ENCODE measurements at regions not wholly inside any gene's neighbourhood (a gene's known extent, or its start where the extent isn't known, plus 50 kb on each side); places are given as distances from the start of the nearest gene placed in this dataset.

DNA sequence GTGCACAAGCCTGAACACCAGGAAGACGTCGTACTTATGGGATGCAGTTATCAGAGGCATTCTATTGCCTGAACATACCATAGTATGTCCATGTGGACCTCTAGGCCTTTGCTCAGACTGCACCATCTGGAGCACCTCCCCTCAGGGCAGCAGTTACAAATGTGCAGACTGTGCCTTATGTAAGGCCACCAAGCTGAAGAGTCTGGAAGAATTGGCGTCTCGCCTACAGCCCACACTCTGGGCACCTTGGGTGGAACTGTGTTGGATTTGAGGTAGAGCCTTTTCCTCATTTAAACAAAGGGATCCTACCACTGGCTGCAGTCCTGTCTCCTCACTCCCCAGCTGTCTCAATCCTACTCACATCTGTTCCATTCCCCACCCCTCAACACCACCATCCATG lies 204.3 kb upstream of the FRMD6 start:
- Histone ChIP-seq H3K36me3 (ENCODE audit: control insufficient read depth, insufficient read depth, low read length) (no peaks in the 10 kb centered on the region), H3K27me3 (replicated peaks; ENCODE audit: control insufficient read depth, insufficient read depth, low read length) (no peaks in the 10 kb centered on the region; the same call in 1 of the 2 replicates), H3K4me3 (replicated peaks; ENCODE audit: low read depth, low read length) (no peak overlapping the region)
- no peak for DNase-seq (ENCODE audit: extremely low read depth, insufficient read length)
- TF ChIP-seq, protein P1, sequence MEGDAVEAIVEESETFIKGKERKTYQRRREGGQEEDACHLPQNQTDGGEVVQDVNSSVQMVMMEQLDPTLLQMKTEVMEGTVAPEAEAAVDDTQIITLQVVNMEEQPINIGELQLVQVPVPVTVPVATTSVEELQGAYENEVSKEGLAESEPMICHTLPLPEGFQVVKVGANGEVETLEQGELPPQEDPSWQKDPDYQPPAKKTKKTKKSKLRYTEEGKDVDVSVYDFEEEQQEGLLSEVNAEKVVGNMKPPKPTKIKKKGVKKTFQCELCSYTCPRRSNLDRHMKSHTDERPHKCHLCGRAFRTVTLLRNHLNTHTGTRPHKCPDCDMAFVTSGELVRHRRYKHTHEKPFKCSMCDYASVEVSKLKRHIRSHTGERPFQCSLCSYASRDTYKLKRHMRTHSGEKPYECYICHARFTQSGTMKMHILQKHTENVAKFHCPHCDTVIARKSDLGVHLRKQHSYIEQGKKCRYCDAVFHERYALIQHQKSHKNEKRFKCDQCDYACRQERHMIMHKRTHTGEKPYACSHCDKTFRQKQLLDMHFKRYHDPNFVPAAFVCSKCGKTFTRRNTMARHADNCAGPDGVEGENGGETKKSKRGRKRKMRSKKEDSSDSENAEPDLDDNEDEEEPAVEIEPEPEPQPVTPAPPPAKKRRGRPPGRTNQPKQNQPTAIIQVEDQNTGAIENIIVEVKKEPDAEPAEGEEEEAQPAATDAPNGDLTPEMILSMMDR (IDR thresholded peaks at IDR 0.05; ENCODE audit: insufficient read depth, low read length, poor library complexity, severe bottlenecking): no peak

DNA sequence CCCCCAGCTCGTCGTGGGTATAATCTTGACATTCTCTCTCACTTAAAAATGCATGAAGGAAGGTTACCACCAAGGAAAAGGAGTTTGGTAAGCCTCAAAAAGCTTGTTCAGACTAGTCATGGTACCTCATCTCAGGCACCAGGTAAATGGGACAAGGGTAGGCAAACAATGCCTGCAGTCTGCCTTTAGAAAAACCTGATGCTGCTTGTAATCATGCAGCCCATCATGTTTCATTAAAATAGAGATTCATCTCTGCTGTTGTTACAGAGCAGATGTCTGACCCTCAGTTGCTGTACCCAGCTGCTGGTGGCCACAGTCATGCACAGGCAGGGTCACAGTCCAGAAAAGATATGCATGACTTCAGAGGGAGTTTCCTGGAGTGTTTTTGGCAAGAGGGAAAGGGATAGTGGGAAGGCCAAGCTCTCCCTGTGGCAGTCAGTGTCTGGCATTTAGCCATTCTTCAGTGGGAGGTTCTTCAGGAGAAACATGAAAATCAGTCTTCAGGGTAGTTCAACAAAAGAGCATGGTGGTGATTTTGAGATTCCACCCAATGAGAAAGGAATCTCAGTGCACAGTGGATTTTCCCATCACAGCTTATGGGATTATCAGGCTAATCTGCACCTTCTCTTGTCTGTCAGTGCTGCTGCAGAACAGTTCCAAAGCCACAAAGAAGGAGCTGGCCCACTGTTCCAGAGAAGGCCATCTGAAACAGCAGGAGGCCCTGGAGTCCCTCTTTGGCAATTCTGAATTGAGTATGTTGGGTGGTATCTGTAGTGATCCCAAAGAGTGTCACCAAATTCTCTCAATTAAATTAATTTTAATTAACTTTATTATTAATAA lies 202.7 kb upstream of the FRMD6 start:
- DNase-seq (ENCODE audit: extremely low read depth, insufficient read length): no peak

DNA sequence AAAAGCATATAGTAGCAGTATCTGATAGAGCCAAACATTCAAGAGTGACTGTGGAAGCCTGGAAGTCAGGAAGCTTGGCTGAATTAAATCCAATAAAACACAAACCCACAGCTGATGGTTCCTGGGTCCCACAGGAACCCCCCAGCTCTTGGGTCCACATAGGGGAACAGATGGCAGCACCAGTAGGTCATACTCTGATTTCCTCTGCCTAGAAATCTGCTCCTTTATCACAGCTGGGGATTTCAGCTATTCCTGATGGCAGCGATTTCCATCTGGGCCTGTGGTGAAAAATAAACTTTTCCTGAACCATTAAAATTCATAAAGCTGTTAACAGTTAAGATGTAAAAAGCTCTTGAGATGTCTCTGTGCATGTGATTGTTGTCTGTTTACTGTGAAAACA lies 202.0 kb upstream of the FRMD6 start:
- H3K4me3 ChIP-seq (replicated peaks; ENCODE audit: low read depth, low read length): no peak overlapping the region
- no peaks in the 10 kb centered on the region for H3K36me3 ChIP-seq (ENCODE audit: control insufficient read depth, insufficient read depth, low read length)
- DNase-seq (ENCODE audit: extremely low read depth, insufficient read length): no peak
- TF ChIP-seq, protein P1 (IDR thresholded peaks at IDR 0.05; ENCODE audit: insufficient read depth, low read length, poor library complexity, severe bottlenecking): no peak
- H3K27me3 ChIP-seq (replicated peaks; ENCODE audit: control insufficient read depth, insufficient read depth, low read length): no peaks in the 10 kb centered on the region

More for the DNA sequence above, 202.7 kb upstream of the FRMD6 start:
- H3K27me3 ChIP-seq (replicated peaks; ENCODE audit: control insufficient read depth, insufficient read depth, low read length): no peaks in the 10 kb centered on the region; the same call in 1 of the 2 replicates
- TF ChIP-seq, protein P1 (IDR thresholded peaks at IDR 0.05; ENCODE audit: insufficient read depth, low read length, poor library complexity, severe bottlenecking): no peak
- no peaks in the 10 kb centered on the region for H3K36me3 ChIP-seq (ENCODE audit: control insufficient read depth, insufficient read depth, low read length)
- no peak overlapping the region for H3K4me3 ChIP-seq (replicated peaks; ENCODE audit: low read depth, low read length)

DNA sequence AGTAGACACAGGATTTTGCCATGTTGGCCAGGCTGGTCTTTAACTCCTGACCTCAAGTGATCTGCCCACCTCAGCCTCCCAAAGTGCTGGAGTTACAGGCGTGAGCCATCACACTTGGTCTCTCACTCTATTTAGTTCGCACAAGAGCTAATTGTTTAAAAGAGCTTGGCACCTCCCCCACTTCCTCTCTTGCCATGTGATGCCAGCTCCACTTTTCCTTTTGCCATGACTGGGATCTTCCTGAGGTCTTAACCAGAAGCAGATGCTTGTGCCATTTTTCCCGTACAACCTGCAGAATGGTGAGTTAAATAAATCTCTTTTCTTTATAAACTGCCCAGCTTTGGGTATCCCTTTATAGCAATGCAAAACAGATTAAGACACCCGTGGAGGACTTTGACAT lies 200.1 kb upstream of the FRMD6 start:
- Histone ChIP-seq H3K4me3 (replicated peaks; ENCODE audit: low read depth, low read length) (no peak overlapping the region), H3K27me3 (replicated peaks; ENCODE audit: control insufficient read depth, insufficient read depth, low read length) (no peaks in the 10 kb centered on the region), H3K36me3 (ENCODE audit: control insufficient read depth, insufficient read depth, low read length) (no peaks in the 10 kb centered on the region)
- no peak for DNase-seq (ENCODE audit: extremely low read depth, insufficient read length)
- TF ChIP-seq, protein P1 (IDR thresholded peaks at IDR 0.05; ENCODE audit: insufficient read depth, low read length, poor library complexity, severe bottlenecking): no peak

DNA sequence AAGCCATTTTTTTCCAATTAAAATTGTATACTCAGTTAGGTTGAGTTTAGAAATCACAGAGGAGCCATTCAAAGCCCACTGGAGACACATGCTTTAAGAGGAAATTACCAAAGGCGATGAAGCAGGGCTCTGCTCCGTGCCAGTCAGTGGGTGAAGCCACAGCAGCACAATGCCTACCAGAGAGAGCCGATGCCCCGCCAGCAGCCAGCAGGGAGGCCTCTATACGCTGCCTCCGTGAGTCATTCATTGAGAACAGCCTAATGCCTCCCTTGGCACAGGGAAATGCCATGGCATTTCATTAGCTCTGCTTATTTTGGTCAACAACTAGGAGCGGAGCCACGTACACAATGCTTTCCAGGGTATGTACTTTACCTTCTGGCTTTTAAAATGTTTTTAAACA lies 197.8 kb upstream of the FRMD6 start:
- TF ChIP-seq, protein P1 (IDR thresholded peaks at IDR 0.05; ENCODE audit: insufficient read depth, low read length, poor library complexity, severe bottlenecking): no peak
- no peak for DNase-seq (ENCODE audit: extremely low read depth, insufficient read length)
- no peaks in the 10 kb centered on the region for H3K36me3 ChIP-seq (ENCODE audit: control insufficient read depth, insufficient read depth, low read length)
- no peaks in the 10 kb centered on the region for H3K27me3 ChIP-seq (replicated peaks; ENCODE audit: control insufficient read depth, insufficient read depth, low read length)
- no peak overlapping the region for H3K4me3 ChIP-seq (replicated peaks; ENCODE audit: low read depth, low read length)

Data from GM06990 (cell line).